Epidermal melanocyte (primary cell): ENCODE measurements at regions not wholly inside any gene's neighbourhood (a gene's known extent, or its start where the extent isn't known, plus 50 kb on each side); places are given as distances from the start of the nearest gene placed in this dataset.
"Not testable (repeated sequence)": the region's sequence is repeated elsewhere in the genome, so short reads cannot be mapped to it uniquely, and the experiment has no call there.

Source experiments
- DNase-seq: peaks from one replicate; pipeline ENCODE4 v3.0.0; 2011; ENCODE audit warnings: low spot score; ENCODE audit not compliant: insufficient read length

GRCh38 chr15:26082221-26083109 is 219.3 kb upstream of the ATP10A start:
- DNase-seq: peak; percentile 87

GRCh38 chr15:26081758-26082220 is 218.7 kb upstream of the ATP10A start:
- DNase-seq: peak; percentile 33

GRCh38 chr15:26075770-26076169 is 212.6 kb upstream of the ATP10A start:
- no peak for DNase-seq

- no peak for DNase-seq
Observed at GRCh38 chr15:26073430-26074333, 210.6 kb upstream of the ATP10A start.

- DNase-seq: no peak
Observed at GRCh38 chr15:26070095-26070532, 207.0 kb upstream of the ATP10A start.

- no peak for DNase-seq
Observed at GRCh38 chr15:26069231-26069641, 206.1 kb upstream of the ATP10A start.

- DNase-seq: no peak
Observed at GRCh38 chr15:26066896-26067295, 203.8 kb upstream of the ATP10A start.

GRCh38 chr15:26065723-26066122 is 202.6 kb upstream of the ATP10A start:
- DNase-seq: no peak

GRCh38 chr15:26061248-26061647 is 198.1 kb upstream of the ATP10A start:
- DNase-seq: no peak

- DNase-seq: not testable (repeated sequence)
Observed at GRCh38 chr15:26056766-26057165, 193.6 kb upstream of the ATP10A start.

GRCh38 chr15:26051761-26052675 is 188.9 kb upstream of the ATP10A start:
- no peak for DNase-seq

- DNase-seq: no peak
Observed at GRCh38 chr15:26050984-26051383, 187.9 kb upstream of the ATP10A start.

- DNase-seq: no peak
Observed at GRCh38 chr15:26049900-26050657, 187.0 kb upstream of the ATP10A start.

GRCh38 chr15:26048669-26049068 is 185.5 kb upstream of the ATP10A start:
- DNase-seq: no peak

GRCh38 chr15:26045516-26045915 is 182.4 kb upstream of the ATP10A start:
- no peak for DNase-seq

GRCh38 chr15:26043018-26043417 is 179.9 kb upstream of the ATP10A start:
- no peak for DNase-seq

GRCh38 chr15:26038693-26039092 is 175.6 kb upstream of the ATP10A start:
- DNase-seq: no peak

- DNase-seq: no peak
Observed at GRCh38 chr15:26037369-26037768, 174.2 kb upstream of the ATP10A start.

- DNase-seq: no peak
Observed at GRCh38 chr15:26033493-26033892, 170.4 kb upstream of the ATP10A start.

- no peak for DNase-seq
Observed at GRCh38 chr15:26032162-26032846, 169.2 kb upstream of the ATP10A start.
